ENCODE measurements at regions not wholly inside any gene's neighbourhood (a gene's known extent, or its start where the extent isn't known, plus 50 kb on each side); places are given as distances from the start of the nearest gene placed in this dataset.

DNA sequence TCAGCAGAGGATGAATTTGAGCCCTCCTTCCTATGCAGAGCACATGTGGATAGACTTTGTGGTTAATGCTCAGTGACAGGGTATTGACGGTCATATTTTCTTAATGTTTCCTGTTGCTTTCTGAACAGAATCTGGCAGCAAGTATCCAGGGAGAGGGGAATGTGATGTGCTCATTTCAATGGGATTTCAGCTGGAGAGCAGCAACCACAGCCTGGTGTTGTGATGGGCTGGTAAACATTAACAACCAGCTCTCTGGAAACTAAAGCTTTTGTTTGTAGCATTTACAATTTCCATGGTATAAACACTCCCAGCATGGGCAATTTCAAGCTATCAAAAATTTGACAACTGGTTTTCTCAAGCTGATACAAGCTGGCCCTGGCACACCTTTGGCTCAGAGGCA, 215.9 kb downstream of the SH2D4B start:
- DNase-seq (ENCODE audit: low read depth, low spot score) (no peak), ATAC-seq (no peak), FAIRE-seq (no peak)
- Histone ChIP-seq H4K20me1 (ENCODE audit: control insufficient read depth, insufficient read depth) (no peaks in the 10 kb centered on the region), H3K9ac (ENCODE audit: control insufficient read depth, insufficient read depth, low read length) (no peak overlapping the region), H3K4me2 (ENCODE audit: control insufficient read depth, insufficient read depth) (no peak overlapping the region), H3K27ac (ENCODE audit: control insufficient read depth, insufficient read depth) (no peak overlapping the region), H3K79me2 (ENCODE audit: control insufficient read depth, insufficient read depth, low read length) (no peaks in the 10 kb centered on the region), H3K36me3 (ENCODE audit: control insufficient read depth in 2 of 2, insufficient read depth in 2 of 2, low read length in 1 of 2) (no peaks in the 10 kb centered on the region), H2AFZ (ENCODE audit: control insufficient read depth, low read depth, low read length) (no peak overlapping the region), H3K9me3 (replicated peaks; ENCODE audit: control insufficient read depth, insufficient read depth, low read length) (no peaks in the 10 kb centered on the region; the same call in 2 of the 3 replicates), H3K4me3 (no peak overlapping the region), H3K27me3 (replicated peaks in 1 of 2; ENCODE audit: control insufficient read depth in 2 of 2, insufficient read depth in 2 of 2, low read length in 1 of 2) (no peaks in the 10 kb centered on the region), H3K4me1 (ENCODE audit: control insufficient read depth, insufficient read depth, low read length) (no peaks in the 10 kb centered on the region)
- BruUV-seq (replicated peaks): no TSS peak
- in situ Hi-C loops (cut with MboI) (no loop called here), intact Hi-C loops (cut with micrococcal nuclease; ENCODE audit: unreplicated experiment) (no loop called here)
- WGBS (ENCODE audit: insufficient coverage, insufficient replicate concordance, low lambda C conversion rate, missing lambda C conversion rate): 58% methylated on average over 1 of the region's 1 CpG
- ChIA-PET CTCF (interaction anchor here (1.1 kb wide), 1 partner anchor 30 kb away, joined by 3 read pairs; no protein-coding TSS in a partner anchor), RAD21 (ENCODE audit: unreplicated experiment) (no interaction called here), POLR2A (no interaction called here), SMC1A (ENCODE audit: uncharacterized antibody, unreplicated experiment) (no interaction called here)
- TF ChIP-seq KLF5 (IDR thresholded peaks at IDR 0.05; ENCODE audit: partially characterized antibody) (no peak), SMC3 (IDR thresholded peaks at IDR 0.05; ENCODE audit: borderline replicate concordance, low read length) (no peak), ASH2L (IDR thresholded peaks at IDR 0.05; ENCODE audit: borderline replicate concordance, low read depth) (no peak), MTA2 (IDR thresholded peaks at IDR 0.05; ENCODE audit: low read depth) (no peak), KAT2A (conservative IDR thresholded peaks at IDR 0.05; ENCODE audit: control insufficient read depth, low read depth, low read length) (no peak), PAX5 (IDR thresholded peaks at IDR 0.05; ENCODE audit: borderline replicate concordance, low read depth, low read length) (no peak), SMAD5 (IDR thresholded peaks at IDR 0.05; ENCODE audit: low read depth) (no peak), IKZF1 (conservative IDR thresholded peaks at IDR 0.05) (no peak), ATF7 (IDR thresholded peaks at IDR 0.05; ENCODE audit: low read depth) (no peak), HDGF (IDR thresholded peaks at IDR 0.05) (no peak), REST (IDR thresholded peaks at IDR 0.05; ENCODE audit: low read depth, low read length) (no peak), CEBPZ (IDR thresholded peaks at IDR 0.05; ENCODE audit: low read depth, low read length) (no peak)
- TF ChIP-seq, protein P1, sequence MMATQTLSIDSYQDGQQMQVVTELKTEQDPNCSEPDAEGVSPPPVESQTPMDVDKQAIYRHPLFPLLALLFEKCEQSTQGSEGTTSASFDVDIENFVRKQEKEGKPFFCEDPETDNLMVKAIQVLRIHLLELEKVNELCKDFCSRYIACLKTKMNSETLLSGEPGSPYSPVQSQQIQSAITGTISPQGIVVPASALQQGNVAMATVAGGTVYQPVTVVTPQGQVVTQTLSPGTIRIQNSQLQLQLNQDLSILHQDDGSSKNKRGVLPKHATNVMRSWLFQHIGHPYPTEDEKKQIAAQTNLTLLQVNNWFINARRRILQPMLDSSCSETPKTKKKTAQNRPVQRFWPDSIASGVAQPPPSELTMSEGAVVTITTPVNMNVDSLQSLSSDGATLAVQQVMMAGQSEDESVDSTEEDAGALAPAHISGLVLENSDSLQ (IDR thresholded peaks at IDR 0.05): no peak
- TF ChIP-seq, protein P2, sequence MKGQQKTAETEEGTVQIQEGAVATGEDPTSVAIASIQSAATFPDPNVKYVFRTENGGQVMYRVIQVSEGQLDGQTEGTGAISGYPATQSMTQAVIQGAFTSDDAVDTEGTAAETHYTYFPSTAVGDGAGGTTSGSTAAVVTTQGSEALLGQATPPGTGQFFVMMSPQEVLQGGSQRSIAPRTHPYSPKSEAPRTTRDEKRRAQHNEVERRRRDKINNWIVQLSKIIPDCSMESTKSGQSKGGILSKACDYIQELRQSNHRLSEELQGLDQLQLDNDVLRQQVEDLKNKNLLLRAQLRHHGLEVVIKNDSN (IDR thresholded peaks at IDR 0.05; ENCODE audit: borderline replicate concordance, extremely low read length, insufficient read depth, low read depth, low read length): no peak
